Upper lobe of left lung (tissue), 6 donors: ENCODE measurements at regions not wholly inside any gene's neighbourhood (a gene's known extent, or its start where the extent isn't known, plus 50 kb on each side); places are given as distances from the start of the nearest gene placed in this dataset.

Source experiments
- ATAC-seq, 2 donors: fragments of 200-7000 bp; cut with Tn5 transposase; one replicate each; pipeline ENCODE4 v1.9.1; 2022; ENCODE audit warnings: mild to moderate bottlenecking in 2 of 2, moderate library complexity in 2 of 2; ENCODE audit not compliant: low FRiP score in 2 of 2
- DNase-seq, 2 donors: peaks; one replicate each; pipeline ENCODE4 v3.0.0-alpha.2; 2019 to 2020
- H3K27ac ChIP-seq, 4 donors: fragments of 200-600 bp; sonication (generic); one replicate each; pipeline ENCODE4 v1.5.1; 2016 to 2019
- H3K27me3 ChIP-seq, 4 donors: fragments of 200-600 bp; sonication (generic); one replicate each; pipeline ENCODE4 v1.5.1; 2017 to 2019
- H3K36me3 ChIP-seq, 4 donors: fragments of 200-600 bp; sonication (generic); one replicate each; pipeline ENCODE4 v1.5.1; 2016 to 2019
- H3K4me1 ChIP-seq, 4 donors: fragments of 200-600 bp; sonication (generic); one replicate each; pipeline ENCODE4 v1.5.1; 2018 to 2019
- H3K4me3 ChIP-seq, 4 donors: fragments of 200-600 bp; sonication (generic); one replicate each; pipeline ENCODE4 v1.5.1; 2017 to 2019; ENCODE audit warnings: mild to moderate bottlenecking in 2 of 4, moderate library complexity in 1 of 4
- H3K9me3 ChIP-seq, 4 donors: fragments of 200-600 bp; sonication (generic); one replicate each; pipeline ENCODE4 v1.5.1; 2018 to 2019
- CTCF ChIP-seq, 6 experiments: fragments of 450-650 bp in 4 of 6; fragments of 200-600 bp in 2 of 6; sonication (generic) in 2 of 6; IDR thresholded peaks; one replicate each; pipeline ENCODE4 v1.5.1; 2016 to 2019; ENCODE audit warnings: antibody characterized with exemption in 6 of 6
- EP300 ChIP-seq, 4 donors: sonication (generic); formaldehyde crosslinking; IDR thresholded peaks; one replicate each; pipeline ENCODE4 v1.5.1; 2017; ENCODE audit warnings: antibody characterized with exemption in 4 of 4, control low read depth in 2 of 4
- POLR2A ChIP-seq, 4 donors: fragments of 450-650 bp; IDR thresholded peaks; one replicate each; pipeline ENCODE4 v1.5.1; 2016 to 2017; ENCODE audit warnings: antibody characterized with exemption in 4 of 4, mild to moderate bottlenecking in 2 of 4
- POLR2AphosphoS5 ChIP-seq, 2 donors: sonication (generic); formaldehyde crosslinking; IDR thresholded peaks; one replicate each; pipeline ENCODE4 v1.5.1; 2017; ENCODE audit warnings: antibody characterized with exemption in 2 of 2
- WGBS, 2 donors: methylation state at CpG; one replicate each; pipeline ENCODE4 v1.1.5; 2017 to 2018; 5-methylcytosine and 5-hydroxymethylcytosine counted together
- donor health status: DM: no; HTN: no; CAD: no; lungs with moderate emphysema.
- donor health status: DM: no; HTN: yes; CAD: no; lungs with severe emphysema.

- DNase-seq (no peak), ATAC-seq (no peak)
- TF ChIP-seq POLR2A (IDR thresholded peaks at IDR 0.05), result no peak
- TF ChIP-seq CTCF (IDR thresholded peaks at IDR 0.05), result no peak
- no peak for TF ChIP-seq POLR2AphosphoS5 (IDR thresholded peaks at IDR 0.05)
- TF ChIP-seq EP300 (IDR thresholded peaks at IDR 0.05), result no peak
- 89 to 92% methylated on average over 2 of the region's 2 CpGs for WGBS, 2 donors
- H3K4me3 ChIP-seq, result no peak overlapping the region
- H3K27me3 ChIP-seq, result no peaks in the 10 kb centered on the region
- no peaks in the 10 kb centered on the region for H3K36me3 ChIP-seq
- H3K9me3 ChIP-seq, result no peaks in the 10 kb centered on the region
- no peaks in the 10 kb centered on the region for H3K4me1 ChIP-seq
- no peak overlapping the region for H3K27ac ChIP-seq
Measured at GRCh38 chr7:41287559-41288335, 415.1 kb downstream of the INHBA start.

GRCh38 chr7:41280491-41280890, 422.4 kb downstream of the INHBA start:
- no peaks in the 10 kb centered on the region for H3K27me3 ChIP-seq
- whole genome bisulfite sequencing, 2 donors, result 51 to 77% methylated on average over 5 of the region's 5 CpGs
- no peaks in the 10 kb centered on the region for H3K36me3 ChIP-seq
- H3K27ac ChIP-seq, result no peak overlapping the region
- H3K4me1 ChIP-seq, result no peaks in the 10 kb centered on the region
- DNase-seq (no peak), ATAC-seq (no peak)
- no peak overlapping the region for H3K4me3 ChIP-seq
- no peak for TF ChIP-seq POLR2AphosphoS5 (IDR thresholded peaks at IDR 0.05)
- no peak for TF ChIP-seq POLR2A (IDR thresholded peaks at IDR 0.05)
- TF ChIP-seq EP300 (IDR thresholded peaks at IDR 0.05), result no peak
- TF ChIP-seq CTCF (IDR thresholded peaks at IDR 0.05), result no peak
- no peaks in the 10 kb centered on the region for H3K9me3 ChIP-seq

GRCh38 chr7:41277561-41277960, 425.3 kb downstream of the INHBA start:
- Histone ChIP-seq H3K27me3 (no peaks in the 10 kb centered on the region), H3K9me3 (no peaks in the 10 kb centered on the region), H3K4me3 (no peak overlapping the region), H3K36me3 (no peaks in the 10 kb centered on the region), H3K4me1 (no peaks in the 10 kb centered on the region), H3K27ac (no peak overlapping the region)
- TF ChIP-seq CTCF (IDR thresholded peaks at IDR 0.05) (no peak), POLR2A (IDR thresholded peaks at IDR 0.05) (no peak), POLR2AphosphoS5 (IDR thresholded peaks at IDR 0.05) (no peak), EP300 (IDR thresholded peaks at IDR 0.05) (no peak)
- DNase-seq (no peak), ATAC-seq (no peak)
- WGBS, 2 donors, result 84 to 86% methylated on average over 2 of the region's 2 CpGs

- TF ChIP-seq EP300 (IDR thresholded peaks at IDR 0.05) (no peak), CTCF (IDR thresholded peaks at IDR 0.05) (no peak), POLR2AphosphoS5 (IDR thresholded peaks at IDR 0.05) (no peak), POLR2A (IDR thresholded peaks at IDR 0.05) (no peak)
- H3K9me3 ChIP-seq, result no peaks in the 10 kb centered on the region
- H3K36me3 ChIP-seq, result no peaks in the 10 kb centered on the region
- no peaks in the 10 kb centered on the region for H3K27me3 ChIP-seq
- H3K4me3 ChIP-seq, result no peak overlapping the region
- peak in 1 of 2 donors; percentile 36 for DNase-seq
- ATAC-seq, result no peak
- WGBS, 2 donors, result 84 to 93% methylated on average over 9 of the region's 9 CpGs
- no peak overlapping the region for H3K27ac ChIP-seq
- no peaks in the 10 kb centered on the region for H3K4me1 ChIP-seq
Measured at GRCh38 chr7:41275255-41275654, 427.6 kb downstream of the INHBA start.

- Histone ChIP-seq H3K27me3 (no peaks in the 10 kb centered on the region), H3K36me3 (no peaks in the 10 kb centered on the region), H3K9me3 (no peaks in the 10 kb centered on the region), H3K4me1 (no peaks in the 10 kb centered on the region), H3K27ac (no peak overlapping the region), H3K4me3 (no peak overlapping the region)
- no peak for ATAC-seq
- 79 to 89% methylated on average over 5 of the region's 5 CpGs for WGBS, 2 donors
- TF ChIP-seq EP300 (IDR thresholded peaks at IDR 0.05) (no peak), POLR2AphosphoS5 (IDR thresholded peaks at IDR 0.05) (no peak), CTCF (IDR thresholded peaks at IDR 0.05) (no peak), POLR2A (IDR thresholded peaks at IDR 0.05) (no peak)
- DNase-seq, result peak in 1 of 2 donors; percentile 3
Measured at GRCh38 chr7:41274179-41274578, 428.7 kb downstream of the INHBA start.
